IMR-90 (cell line): ENCODE measurements at regions not wholly inside any gene's neighbourhood (a gene's known extent, or its start where the extent isn't known, plus 50 kb on each side); places are given as distances from the start of the nearest gene placed in this dataset.

Source experiments
- ATAC-seq: fragments of 200-7000 bp; cut with Tn5 transposase; 2 replicates; pipeline ENCODE4 v1.9.1; 2020; ENCODE audit warnings: low read depth, mild to moderate bottlenecking, moderate library complexity
- BruUV-seq: library from RNA; stranded (reverse); fragments of 400-500 nt; replicated peaks from 2 replicates; lab custom pipeline; 2021; lab: Mats Ljungman, UMichigan
- CTCF ChIA-PET: fragments of 300-600 bp; formaldehyde crosslinking; extraction: SDS; loops from one replicate; lab custom pipeline; 2021; ENCODE audit warnings: antibody characterized with exemption; lab: Yijun Ruan, JAX
- POLR2A ChIA-PET: fragments of 300-600 bp; sonication (Branson Sonifier 250); formaldehyde crosslinking; loops from one replicate; lab custom pipeline; 2022; ENCODE audit warnings: antibody characterized with exemption; ENCODE audit not compliant: unreplicated experiment; lab: Charles Lee
- DNase-seq: peaks from one replicate; pipeline ENCODE4 v3.0.0; 2013
- H2AFZ ChIP-seq: replicated peaks from 2 replicates; pipeline ENCODE3; 2013; ENCODE audit warnings: low read length, mild to moderate bottlenecking; ENCODE audit not compliant: poor library complexity
- H2AK5ac ChIP-seq: 2 replicates; pipeline ENCODE4 v1.6.1; 2013; ENCODE audit warnings: low read depth, low read length, inconsistent platforms
- H2AK9ac ChIP-seq: replicated peaks from 2 replicates; pipeline ENCODE3; 2013; ENCODE audit warnings: mild to moderate bottlenecking, low read depth, low read length, moderate library complexity; ENCODE audit not compliant: poor library complexity
- H2BK120ac ChIP-seq: 2 replicates; pipeline ENCODE4 v1.6.1; 2013; ENCODE audit warnings: low read depth, low read length, inconsistent platforms
- H2BK15ac ChIP-seq: 3 replicates; pipeline ENCODE4 v1.6.1; 2013; ENCODE audit warnings: low read depth, low read length, inconsistent platforms
- H2BK20ac ChIP-seq: 2 replicates; pipeline ENCODE4 v1.6.1; 2013; ENCODE audit warnings: low read depth, mild to moderate bottlenecking, inconsistent platforms, low read length, moderate library complexity
- H2BK5ac ChIP-seq: 2 replicates; pipeline ENCODE4 v1.6.1; 2013; ENCODE audit warnings: mild to moderate bottlenecking, low read depth, low read length, inconsistent platforms; ENCODE audit not compliant: poor library complexity, severe bottlenecking
- H3K14ac ChIP-seq: replicated peaks from 2 replicates; pipeline ENCODE4 v1.6.1; 2013; ENCODE audit warnings: low read depth, low read length, inconsistent platforms
- H3K18ac ChIP-seq: 2 replicates; pipeline ENCODE4 v1.6.1; 2013; ENCODE audit warnings: low read depth, low read length, control low read depth
- H3K23ac ChIP-seq: 2 replicates; pipeline ENCODE4 v1.6.1; 2013; ENCODE audit warnings: low read depth, low read length, inconsistent platforms
- H3K27ac ChIP-seq: 2 replicates; pipeline ENCODE4 v1.5.1; 2013; ENCODE audit warnings: mild to moderate bottlenecking, control low read depth, low read length; ENCODE audit not compliant: insufficient read depth
- H3K27me3 ChIP-seq: 2 replicates; pipeline ENCODE4 v1.6.1; 2013; ENCODE audit warnings: low read length; ENCODE audit not compliant: control insufficient read depth, insufficient read depth
- H3K36me3 ChIP-seq: 2 replicates; pipeline ENCODE4 v1.6.1; 2013; ENCODE audit warnings: low read length, mixed read lengths; ENCODE audit not compliant: control insufficient read depth, insufficient read depth
- H3K4ac ChIP-seq: 2 replicates; pipeline ENCODE4 v1.6.1; 2013; ENCODE audit warnings: low read depth, low read length, inconsistent platforms
- H3K4me1 ChIP-seq: 2 replicates; pipeline ENCODE4 v1.6.1; 2013; ENCODE audit warnings: low read length, mixed read lengths; ENCODE audit not compliant: control insufficient read depth, insufficient read depth
- H3K4me2 ChIP-seq: 2 replicates; pipeline ENCODE4 v1.6.1; 2013; ENCODE audit warnings: low read depth, mild to moderate bottlenecking, control low read depth, low read length, moderate library complexity
- H3K4me3 ChIP-seq: 2 replicates; pipeline ENCODE4 v1.5.1; 2013; ENCODE audit warnings: low read depth, mild to moderate bottlenecking, control low read depth, low read length, moderate library complexity; ENCODE audit not compliant: insufficient read depth
- H3K56ac ChIP-seq: 2 replicates; pipeline ENCODE4 v1.6.1; 2013; ENCODE audit warnings: low read length, inconsistent platforms; ENCODE audit not compliant: insufficient read depth; ENCODE audit errors: extremely low read depth
- H3K79me1 ChIP-seq, 2 experiments: 2 replicates each; pipeline ENCODE4 v1.6.1; 2013; ENCODE audit warnings: low read length in 2 of 2, inconsistent platforms in 1 of 2, low read depth in 1 of 2
- H3K9ac ChIP-seq: 2 replicates; pipeline ENCODE4 v1.6.1; 2013; ENCODE audit warnings: low read depth, low read length, control low read depth
- H3K9me1 ChIP-seq: 2 replicates; pipeline ENCODE4 v1.6.1; 2013; ENCODE audit warnings: low read length, inconsistent platforms; ENCODE audit not compliant: insufficient read depth
- H3K9me3 ChIP-seq: 2 replicates; pipeline ENCODE4 v1.6.1; 2013; ENCODE audit warnings: low read length; ENCODE audit not compliant: control insufficient read depth, insufficient read depth
- H4K20me1 ChIP-seq: 2 replicates; pipeline ENCODE4 v1.6.1; 2013; ENCODE audit warnings: low read length, inconsistent platforms; ENCODE audit not compliant: insufficient read depth
- H4K5ac ChIP-seq: 2 replicates; pipeline ENCODE4 v1.6.1; 2013; ENCODE audit warnings: mild to moderate bottlenecking, low read depth, low read length, control low read depth
- H4K8ac ChIP-seq, 2 experiments: 2 replicates each; pipeline ENCODE4 v1.6.1; 2013; ENCODE audit warnings: low read depth in 2 of 2, low read length in 2 of 2, control low read depth in 1 of 2, inconsistent platforms in 1 of 2
- H4K91ac ChIP-seq: 2 replicates; pipeline ENCODE4 v1.6.1; 2013; ENCODE audit warnings: low read depth, low read length, inconsistent platforms; ENCODE audit not compliant: insufficient read depth
- BHLHE40 ChIP-seq: fragments of 150-350 bp; IDR thresholded peaks from 2 replicates; pipeline ENCODE4 v1.6.1; 2016; ENCODE audit warnings: mild to moderate bottlenecking, low read depth, low read length
- CEBPB ChIP-seq: IDR thresholded peaks from 2 replicates; pipeline ENCODE4 v1.6.1; 2012; ENCODE audit warnings: low read depth, low read length, improper control_type of control experiment
- CHD1 ChIP-seq: IDR thresholded peaks from 2 replicates; pipeline ENCODE4 v1.6.1; 2012; ENCODE audit warnings: low read depth, low read length, improper control_type of control experiment
- ELK1 ChIP-seq: fragments of 150-350 bp; IDR thresholded peaks from 2 replicates; pipeline ENCODE4 v1.6.1; 2016; ENCODE audit warnings: low read depth, mild to moderate bottlenecking, low read length, moderate library complexity, borderline replicate concordance
- MXI1 ChIP-seq: IDR thresholded peaks from 2 replicates; pipeline ENCODE4 v1.6.1; 2012; ENCODE audit warnings: low read depth, mild to moderate bottlenecking, low read length, moderate library complexity, borderline replicate concordance
- NFE2L2 ChIP-seq: fragments of 150-350 bp; IDR thresholded peaks from 2 replicates; pipeline ENCODE4 v1.6.1; 2016; ENCODE audit warnings: low read depth, mild to moderate bottlenecking, low read length
- POLR2A ChIP-seq: IDR thresholded peaks from 2 replicates; pipeline ENCODE4 v1.6.1; 2012; ENCODE audit warnings: mild to moderate bottlenecking, low read depth, low read length
- RAD21 ChIP-seq: IDR thresholded peaks from 2 replicates; pipeline ENCODE4 v1.6.1; 2012; ENCODE audit warnings: low read length, improper control_type of control experiment
- RCOR1 ChIP-seq: IDR thresholded peaks from 2 replicates; pipeline ENCODE4 v1.6.1; 2012; ENCODE audit warnings: mild to moderate bottlenecking, low read length, improper control_type of control experiment; ENCODE audit not compliant: insufficient replicate concordance
- RFX5 ChIP-seq: IDR thresholded peaks from 2 replicates; pipeline ENCODE4 v1.8.0; 2012; ENCODE audit warnings: low read depth, mild to moderate bottlenecking, low read length, moderate library complexity
- SMC3 ChIP-seq: fragments of 150-350 bp; IDR thresholded peaks from 2 replicates; pipeline ENCODE4 v1.6.1; 2016; ENCODE audit warnings: low read depth, mild to moderate bottlenecking, antibody characterized with exemption, low read length, moderate library complexity
- USF2 ChIP-seq: fragments of 150-350 bp; IDR thresholded peaks from 2 replicates; pipeline ENCODE4 v1.6.1; 2017; ENCODE audit warnings: mild to moderate bottlenecking, antibody characterized with exemption, low read length, low read depth
- WGBS, 2 experiments: methylation state at CpG; one replicate each; pipeline versions ENCODE4 v1.1.5 to v1.1.7; 2013; ENCODE audit warnings: missing lambda C conversion rate in 2 of 2; ENCODE audit not compliant: insufficient read length in 1 of 2; ENCODE audit errors: extremely low coverage in 2 of 2; 5-methylcytosine and 5-hydroxymethylcytosine counted together
- dilution Hi-C: fragments of 300-500 bp; cut with HindIII; formaldehyde crosslinking; loops from one replicate; pipeline ENCODE4 v1.14.3; 2018; ENCODE audit warnings: low sequenced_read_pairs; ENCODE audit not compliant: unreplicated experiment
- in situ Hi-C: fragments of 300-500 bp; cut with MboI; formaldehyde crosslinking; loops from 3 replicates; pipeline ENCODE4 v1.14.3; 2019; ENCODE audit warnings: low sequenced_read_pairs, inconsistent platforms, mixed read lengths
- intact Hi-C: fragments of 100-400 bp; cut with micrococcal nuclease; formaldehyde crosslinking; loops from 2 replicates; pipeline ENCODE4 v1.10.0; 2022

- Histone ChIP-seq H3K4me1 (peaks cover 28% of the 10 kb centered on the region), H3K9ac (peak overlapping the region; percentile 27; the same call in 1 of the 2 replicates), H3K9me3 (no peaks in the 10 kb centered on the region), H2BK120ac (peak overlapping the region; percentile 100), H3K18ac (peak overlapping the region; percentile 100), H4K5ac (peak overlapping the region; percentile 93), H2BK15ac (peak overlapping the region; percentile 94; the same call in 2 of the 3 replicates), H2AK9ac (peak overlapping the region; percentile 70), H2BK5ac (peak overlapping the region; percentile 89), H4K91ac (peak overlapping the region; percentile 97), H3K9me1 (peaks cover 21% of the 10 kb centered on the region), H4K20me1 (no peaks in the 10 kb centered on the region), H3K23ac (peak overlapping the region; percentile 92), H3K36me3 (no peaks in the 10 kb centered on the region), H3K56ac (peak overlapping the region; percentile 70), H3K4me3 (no peak overlapping the region), H3K79me1 (peaks cover 0 to 4% of the 10 kb centered on the region in 2 experiments; a peak in 1 of 4 replicates), H3K27me3 (no peaks in the 10 kb centered on the region), H4K8ac (peak overlapping the region; percentile 86 to 94), H2AK5ac (peak overlapping the region; percentile 100), H2BK20ac (peak overlapping the region; percentile 99), H3K14ac (peak overlapping the region; percentile 97), H2AFZ (peak overlapping the region; percentile 78), H3K4me2 (peak overlapping the region; percentile 80), H3K27ac (peak overlapping the region; percentile 99), H3K4ac (peak overlapping the region; percentile 100)
- POLR2A ChIA-PET: no interaction called here
- intact Hi-C loops (loop anchor here (5.0 kb wide), 3 partner anchors 66 to 129 kb away; partner anchors contain the start of gene SPATA13), dilution Hi-C loops (no loop called here), in situ Hi-C loops (no loop called here)
- BruUV-seq: no TSS peak
- 90% methylated on average over 2 of the region's 11 CpGs; no CpG with 5 or more reads in 1 of the 2 experiments for WGBS, 2 experiments
- peak; percentile 92 for DNase-seq
- CTCF ChIA-PET: interaction anchor here (0.6 kb wide), 1 partner anchor 185 kb away, joined by 5 read pairs; no protein-coding TSS in a partner anchor
- peak; percentile 38 for ATAC-seq
- TF ChIP-seq NFE2L2 (peak; percentile 62; the same call in 1 of the 2 replicates), USF2 (no peak), RCOR1 (peak; percentile 74), SMC3 (no peak), RFX5 (no peak), BHLHE40 (peak; percentile 70), CEBPB (peak; percentile 89), CHD1 (no peak), POLR2A (no peak), MXI1 (no peak), RAD21 (no peak), ELK1 (no peak)
Measured at GRCh38 chr13:24033527-24034302, 126.8 kb upstream of the SPATA13 start.
